GM19455 (cell line): ENCODE measurements at regions not wholly inside any gene's neighbourhood (a gene's known extent, or its start where the extent isn't known, plus 50 kb on each side); places are given as distances from the start of the nearest gene placed in this dataset.

Experiments
- ATAC-seq: cut with Tn5 transposase; IDR thresholded peaks from one replicate; pipeline ENCODE4 v1.9.1; 2021; ENCODE audit not compliant: unreplicated experiment

GRCh38 chr13:39100996-39101738 lies 62.9 kb downstream of the NHLRC3 start:
- ATAC-seq: no peak

- ATAC-seq: no peak
These were observed 64.8 kb downstream of the NHLRC3 start for GRCh38 chr13:39102981-39103490.

GRCh38 chr13:39105110-39105509 lies 66.9 kb downstream of the NHLRC3 start:
- ATAC-seq: no peak

GRCh38 chr13:39106216-39107005 lies 68.2 kb downstream of the NHLRC3 start:
- no peak for ATAC-seq

GRCh38 chr13:39107561-39107960 lies 69.3 kb downstream of the NHLRC3 start:
- no peak for ATAC-seq

GRCh38 chr13:39108783-39109182 lies 70.5 kb downstream of the NHLRC3 start:
- no peak for ATAC-seq

GRCh38 chr13:39110518-39111097 lies 72.4 kb downstream of the NHLRC3 start:
- ATAC-seq: no peak

DNA sequence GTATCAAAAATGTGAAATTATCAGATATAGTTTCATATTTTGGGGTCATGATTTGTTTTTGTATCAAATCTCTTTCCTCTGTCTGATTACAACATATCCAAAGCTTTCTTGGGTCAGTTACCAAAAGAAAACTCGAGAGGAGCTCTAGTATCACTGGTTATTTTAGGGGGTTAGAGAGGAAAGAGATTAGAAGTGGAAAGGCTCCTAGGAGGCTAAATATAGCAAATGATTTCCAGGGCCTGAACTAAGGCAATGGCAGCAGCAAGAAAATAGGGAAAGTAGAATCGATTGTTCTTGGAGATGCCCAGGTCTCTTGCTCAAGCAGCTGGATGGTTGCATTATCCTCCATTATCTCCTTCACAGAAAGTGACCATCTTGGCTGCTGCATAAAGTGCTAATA lies 72.9 kb downstream of the NHLRC3 start:
- ATAC-seq: no peak

DNA sequence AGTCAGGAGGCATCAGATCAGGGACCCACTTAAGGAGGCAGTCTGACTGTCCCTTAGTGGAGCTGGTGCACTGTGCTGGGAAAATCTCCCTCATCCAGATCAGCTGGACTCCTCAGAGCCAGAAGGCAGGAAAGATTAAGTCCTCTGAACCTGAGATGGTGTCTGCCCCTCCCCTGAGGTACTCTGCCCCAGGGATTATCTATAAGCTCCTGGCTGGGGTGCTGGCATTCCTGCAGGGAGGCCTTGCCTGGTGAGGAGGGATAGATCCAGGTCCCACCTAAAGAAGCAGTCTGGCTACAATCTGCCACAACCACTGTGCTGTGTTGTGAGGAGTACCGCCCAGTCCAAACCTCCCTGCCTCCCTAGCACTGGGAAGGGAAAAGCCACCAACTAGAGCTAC lies 81.2 kb downstream of the NHLRC3 start:
- no peak for ATAC-seq

DNA sequence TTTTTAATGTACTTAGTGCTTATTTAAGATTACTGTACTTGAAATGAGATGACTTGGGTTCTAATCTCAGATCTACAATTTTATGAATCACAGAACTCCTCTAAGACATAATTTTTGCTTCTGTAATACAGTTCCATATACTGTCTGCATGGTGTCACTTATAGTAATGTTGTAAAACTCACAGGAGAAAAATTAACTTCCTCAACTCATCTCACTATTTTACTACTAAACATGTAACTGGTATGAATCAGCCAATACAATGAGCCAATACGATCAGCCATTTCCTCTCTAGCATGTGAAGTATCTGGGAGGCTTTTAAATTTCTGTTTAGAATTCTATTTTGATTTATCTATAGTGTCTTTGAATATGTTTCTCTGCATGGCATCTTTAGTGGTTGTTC lies 85.3 kb downstream of the NHLRC3 start:
- no peak for ATAC-seq

DNA sequence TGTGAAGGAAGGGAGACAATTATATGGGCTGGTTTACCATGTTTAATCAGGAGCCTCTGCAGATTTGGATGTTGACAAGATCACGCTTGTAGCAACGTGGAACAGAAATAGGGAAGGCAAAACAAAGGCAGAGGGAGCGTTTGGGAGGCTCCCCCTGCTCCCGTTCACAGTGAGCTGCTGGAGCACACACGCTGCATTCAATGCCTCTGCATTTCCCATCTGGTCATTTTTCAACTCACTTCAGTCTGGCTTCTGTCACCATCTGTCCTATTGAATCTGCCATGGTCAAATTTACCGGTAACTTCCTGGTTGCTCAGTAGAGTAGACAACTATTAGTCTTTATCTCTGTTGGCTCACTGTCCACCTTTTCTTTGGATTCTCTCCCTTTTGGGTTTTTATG lies 91.0 kb downstream of the NHLRC3 start:
- no peak for ATAC-seq

- ATAC-seq: no peak
These were observed 92.0 kb downstream of the NHLRC3 start for GRCh38 chr13:39130301-39130700.

- no peak for ATAC-seq
These were observed 94.3 kb downstream of the NHLRC3 start for GRCh38 chr13:39132286-39133230.

DNA sequence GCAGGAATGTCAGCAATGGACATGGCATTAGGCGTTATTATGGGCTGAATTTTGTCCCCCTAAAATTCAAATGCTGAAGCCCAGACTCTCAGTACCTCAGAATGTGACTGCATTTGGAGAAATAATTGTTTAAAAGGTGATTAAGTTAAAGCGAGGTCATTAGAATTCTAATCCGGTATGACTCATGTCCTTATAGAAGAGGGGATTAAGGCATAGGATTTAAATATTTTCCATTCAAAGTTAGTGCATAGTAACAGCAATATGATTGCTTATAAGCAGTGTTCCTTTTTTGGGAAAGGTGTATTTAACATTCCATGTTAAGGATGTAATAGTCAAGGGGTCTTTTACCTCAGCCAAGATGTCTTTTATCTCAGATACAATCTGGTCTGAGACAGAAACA lies 95.5 kb downstream of the NHLRC3 start:
- ATAC-seq: no peak

GRCh38 chr13:39134574-39134973 lies 96.3 kb downstream of the NHLRC3 start:
- ATAC-seq: no peak

- ATAC-seq: no peak
These were observed 106.1 kb downstream of the NHLRC3 start for GRCh38 chr13:39144391-39144790.

DNA sequence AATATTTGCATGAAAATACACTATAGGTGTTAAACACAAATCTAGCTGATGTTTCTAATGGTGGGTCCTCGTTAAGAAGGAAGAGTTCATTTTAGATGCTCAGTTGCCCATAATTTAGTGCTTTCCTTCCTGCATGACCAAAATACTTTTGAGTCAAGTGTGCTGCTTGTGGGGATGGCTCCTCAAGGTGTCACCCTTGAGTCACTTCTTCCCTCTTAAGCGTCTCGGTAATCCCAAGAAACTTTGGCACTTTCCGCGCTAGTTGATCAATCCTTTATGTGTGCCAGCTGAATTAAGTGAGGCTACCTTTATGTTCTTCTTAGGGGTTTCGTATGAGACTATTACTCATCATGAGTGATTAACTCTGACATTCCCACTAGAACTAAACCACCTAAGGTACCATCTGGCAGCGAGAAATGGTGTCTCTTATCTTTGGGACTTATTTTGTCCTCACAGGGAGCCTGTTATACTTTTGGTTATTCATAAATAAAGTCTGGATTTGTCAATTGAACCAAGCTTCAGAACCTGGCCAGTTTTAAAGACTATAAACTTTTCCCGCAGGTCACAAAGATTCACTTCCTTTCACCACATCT lies 106.8 kb downstream of the NHLRC3 start:
- ATAC-seq: no peak

- no peak for ATAC-seq
These were observed 110.3 kb downstream of the NHLRC3 start for GRCh38 chr13:39148513-39148961.

- ATAC-seq: no peak
These were observed 111.6 kb downstream of the NHLRC3 start for GRCh38 chr13:39149896-39150295.

- ATAC-seq: no peak
These were observed 115.8 kb downstream of the NHLRC3 start for GRCh38 chr13:39154041-39154440.
